ENCODE measurements at regions not wholly inside any gene's neighbourhood (a gene's known extent, or its start where the extent isn't known, plus 50 kb on each side); places are given as distances from the start of the nearest gene placed in this dataset.

GRCh38 chr3:101172516-101172915, 147.9 kb downstream of the IMPG2 start:
- no peaks in the 10 kb centered on the region; the same call in 1 of the 2 replicates for H3K27me3 ChIP-seq (ENCODE audit: low read depth)
- DNase-seq (ENCODE audit: low spot score in 2 of 2), result no peak
- no peaks in the 10 kb centered on the region for H3K36me3 ChIP-seq (replicated peaks)
- in situ Hi-C loops (cut with MboI; ENCODE audit: low sequenced_read_pairs), result no loop called here
- no peaks in the 10 kb centered on the region for H3K4me1 ChIP-seq
- H3K9me3 ChIP-seq, result no peaks in the 10 kb centered on the region
- H3K4me3 ChIP-seq, result no peak overlapping the region

GRCh38 chr3:101171681-101172191, 148.6 kb downstream of the IMPG2 start:
- no peaks in the 10 kb centered on the region for H3K9me3 ChIP-seq
- in situ Hi-C loops (cut with MboI; ENCODE audit: low sequenced_read_pairs), result no loop called here
- no peak overlapping the region for H3K4me3 ChIP-seq
- no peaks in the 10 kb centered on the region for H3K4me1 ChIP-seq
- DNase-seq (ENCODE audit: low spot score in 2 of 2), result no peak
- H3K27me3 ChIP-seq (ENCODE audit: low read depth), result no peaks in the 10 kb centered on the region; the same call in 1 of the 2 replicates
- no peaks in the 10 kb centered on the region for H3K36me3 ChIP-seq (replicated peaks)

DNA sequence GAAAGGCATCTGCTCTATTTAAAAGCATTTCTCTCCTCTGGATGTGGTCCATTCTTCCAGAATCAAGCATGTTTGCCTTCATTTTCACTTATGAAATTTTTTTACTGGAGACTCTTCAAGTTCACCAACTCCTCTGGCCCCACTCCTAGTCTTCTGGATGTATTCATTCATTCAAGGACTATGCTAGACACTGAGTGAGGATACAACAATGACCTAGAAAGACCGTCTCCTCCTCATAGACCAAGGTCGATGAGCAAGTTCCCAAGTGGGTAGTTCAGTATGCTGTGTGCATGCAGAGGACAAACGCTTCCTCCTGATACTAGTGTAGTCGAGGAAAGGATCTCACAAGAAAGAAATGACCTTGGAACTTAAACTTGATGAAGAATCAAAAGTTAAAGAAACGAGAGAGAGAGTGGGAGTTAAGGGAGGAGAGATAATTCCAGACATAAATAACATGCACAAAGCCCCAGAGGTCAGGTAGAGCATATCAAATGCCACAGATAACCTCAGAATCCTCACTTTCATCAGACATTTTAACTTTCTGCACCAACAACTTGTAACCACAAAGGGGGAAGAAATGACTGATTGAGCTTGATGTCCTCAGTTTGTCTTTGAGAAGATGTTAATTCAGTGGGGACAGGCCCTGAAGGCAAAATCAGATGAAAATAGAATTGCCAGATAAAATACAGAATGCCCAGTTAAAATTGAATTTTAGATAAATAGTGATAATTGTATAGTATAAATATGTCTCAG, 149.4 kb downstream of the IMPG2 start:
- H3K27me3 ChIP-seq (ENCODE audit: low read depth), result no peaks in the 10 kb centered on the region; the same call in 1 of the 2 replicates
- H3K4me1 ChIP-seq, result no peaks in the 10 kb centered on the region
- no peaks in the 10 kb centered on the region for H3K36me3 ChIP-seq (replicated peaks)
- no peaks in the 10 kb centered on the region for H3K9me3 ChIP-seq
- in situ Hi-C loops (cut with MboI; ENCODE audit: low sequenced_read_pairs), result no loop called here
- DNase-seq (ENCODE audit: low spot score in 2 of 2), result no peak
- no peak overlapping the region for H3K4me3 ChIP-seq

DNA sequence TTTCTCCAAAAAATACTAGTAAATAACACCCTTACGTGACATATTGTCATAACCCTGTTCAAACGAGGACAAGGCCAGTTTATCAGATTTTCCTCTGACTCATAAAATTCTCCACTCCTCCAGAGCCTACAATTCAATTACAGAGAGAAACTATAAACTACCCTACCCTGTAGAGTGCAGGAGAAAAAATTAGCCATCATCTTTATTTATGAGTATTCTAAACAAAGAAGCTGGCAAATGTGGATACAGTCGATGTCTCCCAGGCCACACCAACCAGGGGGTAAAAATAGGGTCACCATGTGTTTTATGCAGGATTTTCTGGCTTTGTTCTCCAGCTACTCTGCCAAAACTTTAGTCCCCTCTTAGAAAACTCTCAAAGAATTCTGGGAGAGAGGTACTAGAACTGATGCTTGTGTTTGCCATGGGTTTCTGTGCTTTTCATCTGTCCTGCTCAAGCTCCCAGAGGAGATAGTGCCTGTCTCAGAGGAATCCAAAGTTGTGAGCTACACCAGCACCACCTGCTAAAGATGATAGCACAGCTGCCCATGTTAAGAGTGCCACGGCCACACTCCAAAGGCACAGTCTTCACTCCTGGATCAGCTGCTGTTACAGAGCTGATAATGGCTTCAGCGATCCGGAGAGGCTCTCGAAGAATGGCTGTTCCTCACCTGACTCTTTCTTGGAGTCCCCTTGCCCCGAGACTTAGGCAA, 150.2 kb downstream of the IMPG2 start:
- in situ Hi-C loops (cut with MboI; ENCODE audit: low sequenced_read_pairs), result no loop called here
- H3K9me3 ChIP-seq, result no peaks in the 10 kb centered on the region
- no peak for DNase-seq (ENCODE audit: low spot score in 2 of 2)
- no peaks in the 10 kb centered on the region for H3K36me3 ChIP-seq (replicated peaks)
- H3K4me1 ChIP-seq, result no peaks in the 10 kb centered on the region
- no peaks in the 10 kb centered on the region; the same call in 1 of the 2 replicates for H3K27me3 ChIP-seq (ENCODE audit: low read depth)
- no peak overlapping the region for H3K4me3 ChIP-seq

GRCh38 chr3:101169516-101169915, 150.9 kb downstream of the IMPG2 start:
- H3K4me3 ChIP-seq, result no peak overlapping the region
- H3K36me3 ChIP-seq (replicated peaks), result no peaks in the 10 kb centered on the region
- no peak for DNase-seq (ENCODE audit: low spot score in 2 of 2)
- no peaks in the 10 kb centered on the region; the same call in 1 of the 2 replicates for H3K27me3 ChIP-seq (ENCODE audit: low read depth)
- H3K9me3 ChIP-seq, result no peaks in the 10 kb centered on the region
- no peaks in the 10 kb centered on the region for H3K4me1 ChIP-seq
- in situ Hi-C loops (cut with MboI; ENCODE audit: low sequenced_read_pairs), result no loop called here

DNA sequence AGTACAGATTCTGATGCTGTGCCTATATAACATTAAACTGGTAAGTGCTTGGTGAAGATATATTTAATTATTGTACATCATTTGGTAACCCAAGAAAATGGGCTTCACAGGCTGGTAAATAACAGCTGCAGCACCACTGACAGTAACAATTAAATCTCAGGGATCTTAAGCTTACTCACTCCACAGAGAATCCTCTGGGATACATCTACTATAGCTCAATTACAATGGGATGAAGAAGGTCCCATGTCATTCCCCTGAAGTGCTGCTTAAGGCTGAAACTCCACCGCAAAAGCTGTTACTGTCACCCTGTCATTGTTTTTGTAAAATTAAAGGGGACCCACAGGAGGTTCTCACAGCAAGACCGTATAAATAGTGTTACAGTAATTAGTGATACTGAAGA, 153.0 kb downstream of the IMPG2 start:
- H3K27me3 ChIP-seq (ENCODE audit: low read depth), result no peaks in the 10 kb centered on the region; the same call in 1 of the 2 replicates
- in situ Hi-C loops (cut with MboI; ENCODE audit: low sequenced_read_pairs), result no loop called here
- H3K36me3 ChIP-seq (replicated peaks), result no peaks in the 10 kb centered on the region
- H3K4me3 ChIP-seq, result no peak overlapping the region
- H3K4me1 ChIP-seq, result no peaks in the 10 kb centered on the region
- no peaks in the 10 kb centered on the region for H3K9me3 ChIP-seq
- DNase-seq (ENCODE audit: low spot score in 2 of 2), result no peak

DNA sequence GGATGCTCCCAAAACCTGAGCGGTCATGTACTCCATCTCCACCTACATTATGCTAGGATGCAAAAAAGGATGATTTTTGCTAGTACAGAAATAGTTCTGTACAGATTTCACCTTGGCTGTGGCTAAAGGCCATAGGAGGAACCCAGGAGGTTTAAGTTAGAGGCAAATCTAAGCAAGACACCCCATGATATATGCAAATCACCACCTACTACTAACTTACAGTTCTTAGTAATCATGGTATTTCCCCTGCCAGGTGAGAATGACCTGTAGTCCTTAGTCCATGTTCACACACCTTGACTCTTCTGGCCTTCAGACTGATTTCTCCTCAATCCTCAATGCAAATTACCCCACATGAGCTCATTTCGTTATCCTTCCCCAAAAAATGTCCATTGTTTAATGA, 154.2 kb downstream of the IMPG2 start:
- in situ Hi-C loops (cut with MboI; ENCODE audit: low sequenced_read_pairs), result no loop called here
- Histone ChIP-seq H3K4me3 (no peak overlapping the region), H3K9me3 (no peaks in the 10 kb centered on the region), H3K4me1 (no peaks in the 10 kb centered on the region), H3K36me3 (replicated peaks) (no peaks in the 10 kb centered on the region), H3K27me3 (ENCODE audit: low read depth) (no peaks in the 10 kb centered on the region; the same call in 1 of the 2 replicates)
- DNase-seq (ENCODE audit: low spot score in 2 of 2), result no peak

DNA sequence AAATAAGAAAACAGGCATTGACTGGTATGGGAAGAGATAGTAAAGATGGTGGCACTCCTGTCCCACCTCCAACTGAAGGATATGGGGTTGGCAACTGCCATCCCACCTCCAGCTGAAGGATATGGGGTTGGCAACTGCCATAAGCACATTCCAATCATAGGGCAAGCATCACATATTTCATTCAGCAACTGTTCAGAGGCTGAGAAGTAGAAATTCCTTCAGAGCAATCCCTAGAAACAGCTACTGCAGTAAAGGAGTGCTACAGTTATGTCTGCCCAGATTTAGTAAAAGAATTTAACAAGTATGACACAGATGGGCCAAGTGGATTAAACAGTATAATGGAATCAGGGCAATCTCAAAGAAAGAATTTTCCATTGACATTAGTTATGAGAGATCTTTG, 156.8 kb downstream of the IMPG2 start:
- no peaks in the 10 kb centered on the region for H3K36me3 ChIP-seq (replicated peaks)
- no peak for DNase-seq (ENCODE audit: low spot score in 2 of 2)
- no peak overlapping the region for H3K4me3 ChIP-seq
- H3K4me1 ChIP-seq, result no peaks in the 10 kb centered on the region
- no peaks in the 10 kb centered on the region; the same call in 1 of the 2 replicates for H3K27me3 ChIP-seq (ENCODE audit: low read depth)
- in situ Hi-C loops (cut with MboI; ENCODE audit: low sequenced_read_pairs), result no loop called here
- no peaks in the 10 kb centered on the region for H3K9me3 ChIP-seq

DNA sequence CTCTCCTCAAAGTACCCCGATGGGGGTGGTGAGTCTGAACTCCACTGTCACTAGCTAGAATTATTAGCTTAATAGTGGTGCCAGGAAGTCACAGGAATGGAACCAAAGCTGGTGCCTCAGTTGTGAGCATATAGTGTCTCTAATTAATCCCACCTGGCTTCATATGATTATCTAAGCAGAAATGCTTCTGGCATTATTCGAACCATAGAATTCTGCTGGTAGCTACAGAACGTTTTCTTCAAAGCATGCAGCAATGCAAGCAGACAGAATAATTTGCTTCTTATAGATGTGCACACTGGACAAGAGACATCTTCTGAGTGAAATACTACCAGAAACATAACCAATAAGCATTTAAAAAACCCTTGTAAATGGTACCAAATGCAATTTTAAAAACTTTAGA, 160.9 kb downstream of the IMPG2 start:
- Histone ChIP-seq H3K4me1 (no peaks in the 10 kb centered on the region), H3K36me3 (replicated peaks) (no peaks in the 10 kb centered on the region), H3K9me3 (no peaks in the 10 kb centered on the region), H3K4me3 (no peak overlapping the region), H3K27me3 (ENCODE audit: low read depth) (peaks cover 3% of the 10 kb centered on the region)
- DNase-seq (ENCODE audit: low spot score in 2 of 2), result no peak
- in situ Hi-C loops (cut with MboI; ENCODE audit: low sequenced_read_pairs), result no loop called here

- in situ Hi-C loops (cut with MboI; ENCODE audit: low sequenced_read_pairs), result no loop called here
- no peaks in the 10 kb centered on the region for H3K36me3 ChIP-seq (replicated peaks)
- peaks cover 3% of the 10 kb centered on the region for H3K27me3 ChIP-seq (ENCODE audit: low read depth)
- H3K4me3 ChIP-seq, result no peak overlapping the region
- no peak for DNase-seq (ENCODE audit: low spot score in 2 of 2)
- no peaks in the 10 kb centered on the region for H3K9me3 ChIP-seq
- H3K4me1 ChIP-seq, result no peaks in the 10 kb centered on the region
Measured at GRCh38 chr3:101158374-101158773, 162.0 kb downstream of the IMPG2 start.

DNA sequence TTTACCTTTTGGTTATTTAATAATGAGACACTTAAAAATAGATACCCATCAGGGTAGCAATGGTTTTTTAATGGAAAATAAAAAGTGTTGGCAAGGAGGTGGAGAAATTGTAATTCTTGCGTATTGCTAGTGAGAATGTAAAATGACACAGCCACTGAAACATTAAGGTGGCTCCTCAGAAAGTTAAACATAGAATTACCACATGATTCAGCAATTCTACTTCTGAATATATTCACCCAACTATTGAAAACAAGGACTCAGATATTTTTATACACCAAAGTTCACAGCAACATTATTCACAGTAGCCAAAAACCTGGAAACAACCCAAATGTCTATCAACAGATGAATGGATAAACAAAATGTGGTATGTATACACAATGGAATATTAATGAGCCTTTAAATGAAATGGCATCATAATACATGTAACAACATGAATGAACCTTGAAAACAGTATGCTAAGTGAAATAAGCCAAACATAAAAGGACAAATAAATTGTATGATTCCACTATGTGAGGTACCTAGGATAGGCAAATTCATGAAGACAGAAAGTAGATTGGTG, 163.5 kb downstream of the IMPG2 start:
- in situ Hi-C loops (cut with MboI; ENCODE audit: low sequenced_read_pairs), result no loop called here
- DNase-seq (ENCODE audit: low spot score in 2 of 2), result no peak
- no peaks in the 10 kb centered on the region for H3K36me3 ChIP-seq (replicated peaks)
- H3K4me1 ChIP-seq, result no peaks in the 10 kb centered on the region
- peaks cover 5% of the 10 kb centered on the region for H3K27me3 ChIP-seq (ENCODE audit: low read depth)
- H3K9me3 ChIP-seq, result no peaks in the 10 kb centered on the region
- no peak overlapping the region for H3K4me3 ChIP-seq

DNA sequence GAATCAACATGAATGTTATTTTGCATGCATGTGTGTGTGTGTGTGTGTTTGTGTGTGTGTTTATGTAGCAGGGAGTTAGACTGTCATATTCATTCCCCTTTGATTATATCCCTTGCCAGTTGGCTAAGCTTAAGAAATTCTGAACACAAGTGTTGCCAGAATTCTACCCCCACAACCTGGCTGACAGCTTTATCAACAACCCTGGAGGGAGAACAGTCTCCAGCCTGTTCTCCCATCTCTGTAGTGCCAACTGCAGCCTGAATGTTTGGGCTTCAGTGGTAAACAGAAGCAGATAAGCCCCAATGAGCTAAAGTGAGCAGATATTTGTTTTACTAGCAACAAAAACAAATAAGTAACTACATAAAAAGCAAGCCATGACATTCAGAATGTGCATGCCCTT, 162.6 kb upstream of the ABI3BP start:
- Histone ChIP-seq H3K27me3 (ENCODE audit: low read depth) (peaks cover 6% of the 10 kb centered on the region), H3K9me3 (no peaks in the 10 kb centered on the region), H3K4me3 (no peak overlapping the region), H3K4me1 (no peaks in the 10 kb centered on the region), H3K36me3 (replicated peaks) (no peaks in the 10 kb centered on the region)
- DNase-seq (ENCODE audit: low spot score in 2 of 2), result no peak
- in situ Hi-C loops (cut with MboI; ENCODE audit: low sequenced_read_pairs), result no loop called here

- no peaks in the 10 kb centered on the region for H3K4me1 ChIP-seq
- no peaks in the 10 kb centered on the region for H3K9me3 ChIP-seq
- DNase-seq (ENCODE audit: low spot score in 2 of 2), result no peak
- in situ Hi-C loops (cut with MboI; ENCODE audit: low sequenced_read_pairs), result no loop called here
- no peak overlapping the region for H3K4me3 ChIP-seq
- H3K27me3 ChIP-seq (ENCODE audit: low read depth), result peaks cover 6% of the 10 kb centered on the region
- no peaks in the 10 kb centered on the region for H3K36me3 ChIP-seq (replicated peaks)
Measured at GRCh38 chr3:101154401-101154800, 161.2 kb upstream of the ABI3BP start.

Data from HAP-1 (cell line).